Astrocyte of the cerebellum (primary cell): ENCODE measurements at regions not wholly inside any gene's neighbourhood (a gene's known extent, or its start where the extent isn't known, plus 50 kb on each side); places are given as distances from the start of the nearest gene placed in this dataset.

Experiments
- DNase-seq: peaks from one replicate; pipeline ENCODE4 v3.0.0-alpha.2; 2011; ENCODE audit warnings: low read depth
- H3K4me3 ChIP-seq: 2 replicates; pipeline ENCODE4 v1.5.1; 2011; ENCODE audit warnings: mild to moderate bottlenecking, low read depth, low read length, moderate library complexity
- CTCF ChIP-seq: IDR thresholded peaks from 2 replicates; pipeline ENCODE4 v1.5.1; 2012; ENCODE audit warnings: low read length, low read depth, moderate library complexity, mild to moderate bottlenecking; ENCODE audit errors: missing control alignments
- in situ Hi-C: cut with HindIII; loops from 2 replicates; pipeline ENCODE4 v1.10.0; 2017; ENCODE audit warnings: low sequenced_read_pairs

GRCh38 chr2:122575076-122575475, 819.6 kb downstream of the TSN start:
- no peak for DNase-seq
- TF ChIP-seq CTCF: no peak
- in situ Hi-C loops: no loop called here
- H3K4me3 ChIP-seq: no peak overlapping the region

- DNase-seq: no peak
- in situ Hi-C loops: no loop called here
- TF ChIP-seq CTCF: no peak
- H3K4me3 ChIP-seq: no peak overlapping the region
Observed at GRCh38 chr2:122583159-122583917, 827.9 kb downstream of the TSN start.

GRCh38 chr2:122590524-122590923, 835.1 kb downstream of the TSN start:
- in situ Hi-C loops: no loop called here
- DNase-seq: no peak
- H3K4me3 ChIP-seq: no peak overlapping the region
- no peak for TF ChIP-seq CTCF

- TF ChIP-seq CTCF: no peak
- no peak for DNase-seq
- no peak overlapping the region for H3K4me3 ChIP-seq
- in situ Hi-C loops: no loop called here
Observed at GRCh38 chr2:122595065-122595464, 839.6 kb downstream of the TSN start.

- in situ Hi-C loops: no loop called here
- no peak for TF ChIP-seq CTCF
- no peak for DNase-seq
- H3K4me3 ChIP-seq: no peak overlapping the region
Observed at GRCh38 chr2:122596598-122596997, 841.1 kb downstream of the TSN start.

- no peak overlapping the region for H3K4me3 ChIP-seq
- no peak for DNase-seq
- in situ Hi-C loops: no loop called here
- TF ChIP-seq CTCF: no peak
Observed at GRCh38 chr2:122598784-122599183, 843.3 kb downstream of the TSN start.
